Activated naive CD8-positive, alpha-beta T cell treated with anti-CD3 and anti-CD28 coated beads, Interleukin-2, amount 50 U/mL, for 24 hours (primary cell): ENCODE measurements at regions not wholly inside any gene's neighbourhood (a gene's known extent, or its start where the extent isn't known, plus 50 kb on each side); places are given as distances from the start of the nearest gene placed in this dataset.

Experiments
- ATAC-seq: fragments of 150-1000 bp; cut with Tn5 transposase; one replicate; pipeline ENCODE4 v1.10.0; 2021
- DNase-seq: peaks from one replicate; pipeline ENCODE4 v3.0.0; 2021
- H3K27ac Mint-ChIP-seq: one replicate; pipeline ENCODE4 v1.8.0; 2021; ENCODE audit warnings: mild to moderate bottlenecking, mixed read lengths
- H3K27me3 Mint-ChIP-seq: one replicate; pipeline ENCODE4 v1.8.0; 2021; ENCODE audit warnings: mixed read lengths
- H3K36me3 Mint-ChIP-seq: one replicate; pipeline ENCODE4 v1.8.0; 2021; ENCODE audit warnings: low read depth, mixed read lengths
- H3K4me1 Mint-ChIP-seq: one replicate; pipeline ENCODE4 v1.8.0; 2021; ENCODE audit warnings: mixed read lengths
- H3K4me3 Mint-ChIP-seq: one replicate; pipeline ENCODE4 v1.8.0; 2021; ENCODE audit warnings: mild to moderate bottlenecking, moderate library complexity, mixed read lengths
- H3K9me3 Mint-ChIP-seq: one replicate; pipeline ENCODE4 v1.8.0; 2021; ENCODE audit warnings: mixed read lengths

DNA sequence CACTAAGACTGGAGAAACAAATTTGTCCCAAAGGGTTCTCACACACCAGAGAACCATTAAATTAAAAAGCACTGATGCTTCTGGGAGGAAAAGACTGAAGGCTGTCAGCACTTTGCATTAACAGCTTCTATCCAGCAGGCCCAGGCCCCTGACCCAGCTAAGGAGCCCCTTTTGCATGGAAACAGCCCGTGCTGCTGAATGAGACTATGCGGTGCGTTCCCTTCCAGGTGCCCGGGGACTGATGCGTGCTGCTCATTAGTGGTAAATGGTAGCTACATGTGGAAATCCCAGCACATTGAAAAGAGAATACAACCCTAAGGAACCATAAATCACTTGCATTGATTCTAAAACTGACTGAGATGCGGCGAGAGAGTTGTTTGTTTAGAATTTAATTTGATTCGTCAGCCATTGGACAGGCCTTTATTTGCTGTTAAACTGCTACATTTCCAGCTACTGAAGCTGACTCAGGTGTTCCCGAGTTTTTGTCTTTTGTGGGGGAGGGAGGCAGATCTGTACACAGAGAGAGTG, 351.0 kb upstream of the SLC24A2 start:
- Mint-ChIP-seq H3K27ac (no peak overlapping the region), H3K4me3 (no peak overlapping the region), H3K36me3 (no peaks in the 10 kb centered on the region), H3K9me3 (no peaks in the 10 kb centered on the region), H3K4me1 (peaks cover 2% of the 10 kb centered on the region), H3K27me3 (peaks cover 4% of the 10 kb centered on the region)
- DNase-seq (no peak), ATAC-seq (no peak)

DNA sequence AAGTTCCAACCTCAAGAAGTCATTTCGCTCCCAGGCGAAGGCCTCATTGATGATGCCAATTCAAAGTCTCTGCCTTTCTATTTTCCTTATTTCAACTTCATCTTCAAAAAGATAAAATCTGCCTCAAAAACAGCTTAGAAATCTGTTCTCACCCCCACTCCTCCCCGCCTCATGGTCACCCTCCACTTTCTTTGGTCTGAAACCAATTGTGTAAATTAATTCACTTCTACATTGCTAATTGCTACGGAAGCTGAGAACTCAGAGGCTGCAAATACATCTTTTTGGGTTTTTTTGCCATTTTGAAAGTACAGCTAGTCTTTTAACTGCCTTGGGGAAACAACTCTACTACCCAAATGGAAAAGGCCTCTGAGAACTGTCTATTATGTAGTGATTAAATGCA, 350.0 kb upstream of the SLC24A2 start:
- no peak overlapping the region for H3K4me3 Mint-ChIP-seq
- H3K27me3 Mint-ChIP-seq: peaks cover 3% of the 10 kb centered on the region
- ATAC-seq (no peak), DNase-seq (no peak)
- no peak overlapping the region for H3K27ac Mint-ChIP-seq
- no peaks in the 10 kb centered on the region for H3K4me1 Mint-ChIP-seq
- H3K9me3 Mint-ChIP-seq: no peaks in the 10 kb centered on the region
- H3K36me3 Mint-ChIP-seq: no peaks in the 10 kb centered on the region

DNA sequence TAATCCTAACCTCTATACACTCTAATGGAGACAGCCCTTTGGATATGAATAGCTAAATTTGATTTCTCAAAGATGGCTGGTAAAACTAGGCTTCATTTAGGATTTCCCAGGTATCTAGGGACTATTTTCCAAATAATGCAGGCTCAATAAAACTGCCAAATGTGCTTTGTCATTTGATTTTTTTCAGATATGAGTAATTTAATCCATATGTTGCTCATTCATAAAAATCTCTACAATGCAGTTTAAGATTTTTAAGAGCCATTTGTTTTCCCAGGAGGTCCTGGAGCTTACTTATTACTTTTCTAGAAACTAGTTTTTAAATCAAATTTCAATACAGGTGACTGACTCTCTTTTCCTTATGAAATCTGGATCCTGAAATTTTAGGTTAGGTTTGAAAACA, 349.3 kb upstream of the SLC24A2 start:
- ATAC-seq: no peak
- H3K36me3 Mint-ChIP-seq: no peaks in the 10 kb centered on the region
- no peak overlapping the region for H3K4me3 Mint-ChIP-seq
- no peaks in the 10 kb centered on the region for H3K9me3 Mint-ChIP-seq
- H3K27ac Mint-ChIP-seq: no peak overlapping the region
- peaks cover 2% of the 10 kb centered on the region for H3K27me3 Mint-ChIP-seq
- H3K4me1 Mint-ChIP-seq: no peaks in the 10 kb centered on the region
- DNase-seq: no peak

DNA sequence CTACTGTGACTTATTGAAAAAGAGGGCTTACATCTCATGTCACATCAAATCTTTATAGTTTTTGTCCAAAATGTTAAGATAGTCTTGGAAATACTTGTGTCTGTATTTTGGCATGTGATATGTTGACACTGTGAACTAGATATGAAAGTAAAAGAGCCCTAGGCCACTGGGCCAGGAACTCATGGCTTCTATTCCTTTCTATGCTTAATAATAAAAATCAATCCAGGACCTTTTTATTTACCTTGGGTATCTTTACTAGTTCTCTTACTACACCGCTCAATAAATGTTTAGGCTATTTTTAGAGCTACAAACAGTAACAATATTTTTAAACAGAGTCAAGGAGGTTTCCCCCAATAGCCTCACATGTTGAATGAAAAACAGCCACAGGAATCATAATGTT, 348.6 kb upstream of the SLC24A2 start:
- H3K27me3 Mint-ChIP-seq: no peaks in the 10 kb centered on the region
- H3K36me3 Mint-ChIP-seq: no peaks in the 10 kb centered on the region
- no peak overlapping the region for H3K4me3 Mint-ChIP-seq
- no peak for ATAC-seq
- no peaks in the 10 kb centered on the region for H3K9me3 Mint-ChIP-seq
- H3K27ac Mint-ChIP-seq: no peak overlapping the region
- no peak for DNase-seq
- no peaks in the 10 kb centered on the region for H3K4me1 Mint-ChIP-seq

DNA sequence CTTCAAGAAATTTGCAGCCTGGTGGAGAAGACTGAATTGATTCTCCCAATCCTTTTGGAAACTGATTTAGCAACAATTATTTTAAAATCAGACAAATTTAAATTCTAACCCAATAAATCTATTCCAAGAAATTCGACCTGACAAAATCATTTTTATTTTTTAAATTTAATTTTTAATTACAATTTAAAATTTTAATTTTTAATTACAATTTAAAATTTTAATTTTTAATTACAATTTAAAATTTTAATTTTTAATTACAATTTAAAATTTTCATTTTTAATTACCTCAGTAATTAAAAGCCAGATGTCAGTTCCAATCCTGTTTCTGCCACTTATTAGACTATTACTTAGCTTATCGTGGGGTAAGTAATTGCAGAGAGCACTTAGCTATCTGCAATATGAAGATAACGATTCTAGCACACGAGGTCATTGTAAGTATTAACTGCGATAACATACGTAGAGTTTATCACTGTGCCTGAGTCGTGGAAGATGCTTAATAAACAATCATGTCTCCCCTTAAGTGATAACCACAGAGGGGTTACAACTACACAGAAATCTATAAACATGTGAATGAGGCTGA, 346.4 kb upstream of the SLC24A2 start:
- Mint-ChIP-seq H3K4me1 (no peaks in the 10 kb centered on the region), H3K27ac (no peak overlapping the region), H3K4me3 (no peak overlapping the region), H3K36me3 (no peaks in the 10 kb centered on the region), H3K27me3 (no peaks in the 10 kb centered on the region), H3K9me3 (no peaks in the 10 kb centered on the region)
- ATAC-seq (no peak), DNase-seq (no peak)

DNA sequence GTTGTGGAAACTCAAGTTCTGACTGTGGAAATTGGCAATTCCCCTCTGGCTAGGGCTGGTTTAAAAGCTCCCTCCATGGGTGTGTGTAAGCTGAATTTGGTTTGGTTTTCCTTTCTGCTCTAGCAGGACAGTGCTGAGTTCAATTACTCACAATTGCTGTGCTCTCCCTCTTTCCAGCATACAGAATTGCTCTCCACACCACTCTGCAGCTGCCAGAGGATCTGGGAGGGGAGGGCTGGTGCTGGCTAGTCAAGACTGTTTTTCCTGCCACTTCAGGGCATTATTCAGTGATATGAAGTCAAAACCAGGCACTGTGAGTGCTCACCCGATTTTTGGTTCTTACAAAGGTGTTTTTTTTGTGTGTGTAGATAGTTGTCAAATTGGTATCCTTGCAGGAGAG, 336.9 kb upstream of the SLC24A2 start:
- Mint-ChIP-seq H3K36me3 (no peaks in the 10 kb centered on the region), H3K4me1 (no peaks in the 10 kb centered on the region), H3K27me3 (no peaks in the 10 kb centered on the region), H3K9me3 (no peaks in the 10 kb centered on the region), H3K4me3 (no peak overlapping the region), H3K27ac (no peak overlapping the region)
- DNase-seq (no peak), ATAC-seq (no peak)

DNA sequence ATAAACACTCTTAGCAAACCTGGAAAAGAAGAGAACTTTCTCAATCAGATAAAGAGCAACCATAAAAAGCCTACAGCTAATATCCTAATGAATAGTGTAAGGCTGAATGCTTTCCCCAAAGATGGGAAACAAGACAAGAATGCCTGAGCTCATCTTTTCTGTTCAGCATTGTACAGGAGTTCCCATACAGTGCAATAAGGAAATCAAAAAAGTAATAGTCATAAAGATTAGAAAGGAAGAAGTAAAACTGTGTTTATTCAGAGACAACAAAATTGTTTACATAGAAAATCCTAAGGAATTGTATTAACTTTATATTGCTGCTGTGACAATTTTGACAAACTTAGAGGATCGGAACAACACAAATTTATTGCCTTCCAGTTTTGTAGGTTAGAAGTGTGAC, 330.7 kb upstream of the SLC24A2 start:
- no peak overlapping the region for H3K4me3 Mint-ChIP-seq
- no peaks in the 10 kb centered on the region for H3K27me3 Mint-ChIP-seq
- H3K36me3 Mint-ChIP-seq: no peaks in the 10 kb centered on the region
- H3K9me3 Mint-ChIP-seq: peaks cover 18% of the 10 kb centered on the region
- H3K4me1 Mint-ChIP-seq: no peaks in the 10 kb centered on the region
- no peak overlapping the region for H3K27ac Mint-ChIP-seq
- DNase-seq (no peak), ATAC-seq (no peak)

DNA sequence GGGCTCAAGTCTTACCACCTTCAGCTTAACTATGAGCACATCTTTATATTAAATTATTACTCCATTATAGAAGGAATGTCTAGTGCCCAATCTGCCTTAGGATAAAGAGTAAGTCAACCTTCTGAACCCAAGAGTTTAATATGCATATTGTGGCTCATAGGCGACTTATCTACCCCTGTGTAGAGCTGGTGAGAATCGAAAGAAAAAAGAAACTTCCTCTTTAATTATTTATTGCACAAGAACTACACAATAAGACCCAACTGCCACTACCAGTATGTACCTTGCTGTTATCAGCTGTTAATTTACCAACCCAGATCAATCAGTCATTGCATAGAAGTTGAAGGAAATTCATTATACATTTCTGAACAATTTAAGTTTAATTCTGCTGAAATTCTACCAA, 329.1 kb upstream of the SLC24A2 start:
- H3K36me3 Mint-ChIP-seq: no peaks in the 10 kb centered on the region
- H3K27ac Mint-ChIP-seq: no peak overlapping the region
- ATAC-seq (no peak), DNase-seq (no peak)
- peaks cover 24% of the 10 kb centered on the region for H3K9me3 Mint-ChIP-seq
- no peaks in the 10 kb centered on the region for H3K4me1 Mint-ChIP-seq
- H3K27me3 Mint-ChIP-seq: no peaks in the 10 kb centered on the region
- no peak overlapping the region for H3K4me3 Mint-ChIP-seq

DNA sequence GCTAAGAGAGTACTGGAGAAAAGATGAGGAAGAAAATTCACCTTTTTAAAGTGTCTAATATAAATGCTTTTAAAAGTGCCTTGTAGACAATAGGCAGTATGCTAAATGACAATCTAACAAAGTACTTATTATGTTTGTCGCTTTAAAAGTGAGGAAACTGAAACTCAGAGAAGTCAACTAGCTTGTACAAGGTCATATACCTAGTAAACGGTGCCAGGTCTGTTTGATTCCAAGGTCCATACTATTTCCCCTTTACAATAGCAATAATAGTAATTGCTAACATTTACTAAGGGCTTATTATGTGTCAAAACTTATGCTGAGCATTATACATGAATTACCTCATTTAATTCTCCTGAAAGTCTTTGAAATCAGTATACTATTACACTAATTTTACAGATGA, 328.6 kb upstream of the SLC24A2 start:
- no peak for DNase-seq
- H3K27me3 Mint-ChIP-seq: no peaks in the 10 kb centered on the region
- H3K4me1 Mint-ChIP-seq: no peaks in the 10 kb centered on the region
- H3K4me3 Mint-ChIP-seq: no peak overlapping the region
- ATAC-seq: no peak
- H3K36me3 Mint-ChIP-seq: no peaks in the 10 kb centered on the region
- no peak overlapping the region for H3K27ac Mint-ChIP-seq
- H3K9me3 Mint-ChIP-seq: peaks cover 24% of the 10 kb centered on the region

DNA sequence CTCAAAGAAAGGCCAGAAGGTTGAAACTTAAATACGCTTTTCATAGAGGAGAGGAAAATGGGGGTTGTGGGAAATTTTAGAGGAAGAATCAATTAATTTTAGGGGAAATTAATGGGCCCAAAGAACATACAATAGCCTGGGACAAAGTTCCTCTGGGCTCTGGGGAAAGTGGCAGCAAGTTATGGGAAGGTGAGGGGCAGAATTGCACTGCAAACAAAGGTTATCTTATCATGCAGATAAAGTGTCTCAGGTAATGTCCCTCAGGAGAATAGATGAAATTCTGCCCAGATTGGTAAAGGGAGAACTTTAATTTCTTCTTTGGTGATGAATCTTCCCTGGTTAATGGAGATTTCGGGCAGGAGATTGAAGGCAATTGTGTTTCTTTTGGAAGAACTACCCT, 326.1 kb upstream of the SLC24A2 start:
- ATAC-seq: no peak
- no peak for DNase-seq
- no peak overlapping the region for H3K4me3 Mint-ChIP-seq
- H3K27me3 Mint-ChIP-seq: no peaks in the 10 kb centered on the region
- no peaks in the 10 kb centered on the region for H3K4me1 Mint-ChIP-seq
- no peak overlapping the region for H3K27ac Mint-ChIP-seq
- H3K36me3 Mint-ChIP-seq: no peaks in the 10 kb centered on the region
- H3K9me3 Mint-ChIP-seq: peaks cover 21% of the 10 kb centered on the region

DNA sequence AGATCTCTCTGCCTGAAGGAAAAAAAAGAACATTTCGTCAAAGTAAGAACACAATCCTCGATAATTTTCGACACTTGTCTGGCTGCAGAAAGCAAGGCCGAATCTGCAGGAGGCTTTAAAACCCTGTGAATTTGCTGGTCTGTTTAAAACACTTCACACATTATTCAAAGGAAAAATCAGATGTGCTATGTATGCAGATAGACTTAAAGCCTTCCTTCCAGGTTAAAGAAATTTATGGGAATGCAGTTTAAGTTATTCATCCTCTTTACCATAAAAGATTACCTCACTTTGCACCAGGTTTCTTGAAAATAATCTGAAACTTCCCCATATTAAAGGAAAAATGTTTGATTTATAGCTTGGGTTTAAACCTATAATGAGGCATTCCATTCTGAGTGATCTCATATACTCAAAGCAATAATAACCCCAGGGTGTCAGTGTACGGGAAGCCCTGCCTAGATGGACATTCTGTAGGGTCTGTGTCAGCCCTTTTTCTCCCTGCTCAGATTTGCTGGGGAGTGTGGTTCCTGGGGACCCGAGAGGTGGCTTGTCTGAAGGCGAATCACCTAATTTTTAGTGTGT, 323.5 kb upstream of the SLC24A2 start:
- DNase-seq (no peak), ATAC-seq (no peak)
- Mint-ChIP-seq H3K4me1 (no peaks in the 10 kb centered on the region), H3K36me3 (no peaks in the 10 kb centered on the region), H3K27me3 (no peaks in the 10 kb centered on the region), H3K4me3 (no peak overlapping the region), H3K27ac (no peak overlapping the region), H3K9me3 (peaks cover 21% of the 10 kb centered on the region)

DNA sequence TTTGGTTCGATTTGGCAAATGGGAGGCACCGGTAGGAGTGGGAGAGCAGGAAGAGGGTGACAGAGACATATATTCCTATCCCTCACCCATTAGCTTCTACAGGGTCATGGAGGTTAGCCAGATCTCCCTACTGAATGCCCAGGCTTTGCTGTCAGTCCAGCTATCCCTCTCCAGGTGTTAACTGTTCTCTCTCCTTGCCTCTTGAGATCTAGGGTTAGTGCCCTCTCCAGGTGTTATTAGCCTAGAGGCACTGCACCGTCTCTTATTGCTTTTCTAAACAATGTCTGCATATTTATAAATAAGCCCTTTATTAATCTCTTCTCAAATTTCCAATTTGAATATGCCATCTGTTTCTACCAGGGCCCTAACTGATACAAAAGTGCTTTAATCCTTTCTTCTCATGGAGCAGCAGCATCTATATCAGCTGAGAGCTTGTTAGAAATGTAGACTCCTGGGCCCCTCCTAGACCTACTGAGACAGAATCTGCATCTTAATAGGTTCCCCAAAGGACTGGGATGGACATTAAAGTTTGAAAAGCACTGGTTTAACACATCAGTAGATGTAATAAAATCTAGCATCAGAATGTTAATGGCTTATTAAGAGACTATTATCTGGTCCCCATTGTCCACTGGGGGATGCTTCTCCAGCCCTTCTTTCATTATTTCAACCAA, 322.5 kb upstream of the SLC24A2 start:
- Mint-ChIP-seq H3K36me3 (no peaks in the 10 kb centered on the region), H3K4me3 (no peak overlapping the region), H3K9me3 (peaks cover 18% of the 10 kb centered on the region), H3K27ac (no peak overlapping the region), H3K27me3 (no peaks in the 10 kb centered on the region), H3K4me1 (no peaks in the 10 kb centered on the region)
- no peak for ATAC-seq
- DNase-seq: no peak

DNA sequence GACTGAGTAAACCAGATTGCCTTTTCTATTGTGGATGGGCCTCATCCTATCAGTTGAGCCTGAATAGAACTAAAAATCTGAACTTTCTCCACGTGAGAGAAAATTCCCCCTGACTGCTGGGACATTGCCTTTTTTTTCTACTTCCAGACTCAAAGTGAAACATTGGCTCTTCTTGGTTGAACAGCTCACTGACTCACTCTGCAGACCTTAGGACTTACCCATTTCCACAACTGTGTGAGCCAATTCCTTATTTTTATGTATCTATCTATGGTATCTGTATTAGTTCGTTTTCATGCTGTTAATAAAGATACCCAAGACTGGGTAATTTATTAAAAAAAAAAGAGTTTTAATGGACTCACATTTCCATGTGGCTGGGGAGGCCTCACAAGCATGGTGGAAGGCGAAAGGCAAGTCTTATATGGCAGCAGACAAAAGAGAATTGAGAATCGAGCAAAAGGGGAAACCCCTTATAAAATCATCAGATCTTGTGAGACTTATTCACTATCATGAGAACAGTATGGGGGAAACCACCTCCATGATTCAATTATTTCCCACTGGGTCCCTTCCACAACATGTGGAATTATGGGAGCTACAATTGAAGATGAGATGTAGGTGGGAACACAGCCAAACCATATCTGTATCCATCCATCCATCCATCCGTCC, 306.7 kb upstream of the SLC24A2 start:
- Mint-ChIP-seq H3K4me3 (no peak overlapping the region), H3K27ac (no peak overlapping the region), H3K27me3 (no peaks in the 10 kb centered on the region), H3K9me3 (peaks cover 27% of the 10 kb centered on the region), H3K4me1 (no peaks in the 10 kb centered on the region), H3K36me3 (no peaks in the 10 kb centered on the region)
- DNase-seq: no peak
- no peak for ATAC-seq

DNA sequence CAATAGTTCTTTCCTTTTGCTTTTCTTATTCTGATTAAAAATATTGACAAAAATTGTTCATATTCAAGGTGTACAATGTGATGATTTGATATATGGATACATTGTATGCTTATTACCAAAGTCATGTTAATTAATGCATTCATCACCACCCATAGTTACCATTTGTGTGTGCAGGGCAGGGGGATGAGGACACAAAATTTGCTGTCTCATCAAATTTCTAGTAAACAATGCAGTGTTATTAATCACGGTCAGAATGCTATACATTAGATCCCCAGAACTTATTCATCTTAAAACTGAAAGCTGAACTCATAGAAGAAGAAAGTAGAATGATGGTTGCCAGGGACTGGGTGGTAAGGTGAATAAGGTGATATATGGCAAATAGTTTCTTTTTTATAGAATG, 303.7 kb upstream of the SLC24A2 start:
- DNase-seq: no peak
- Mint-ChIP-seq H3K4me1 (no peaks in the 10 kb centered on the region), H3K36me3 (no peaks in the 10 kb centered on the region), H3K9me3 (peaks cover 29% of the 10 kb centered on the region), H3K27me3 (no peaks in the 10 kb centered on the region), H3K4me3 (no peak overlapping the region), H3K27ac (no peak overlapping the region)
- no peak for ATAC-seq

DNA sequence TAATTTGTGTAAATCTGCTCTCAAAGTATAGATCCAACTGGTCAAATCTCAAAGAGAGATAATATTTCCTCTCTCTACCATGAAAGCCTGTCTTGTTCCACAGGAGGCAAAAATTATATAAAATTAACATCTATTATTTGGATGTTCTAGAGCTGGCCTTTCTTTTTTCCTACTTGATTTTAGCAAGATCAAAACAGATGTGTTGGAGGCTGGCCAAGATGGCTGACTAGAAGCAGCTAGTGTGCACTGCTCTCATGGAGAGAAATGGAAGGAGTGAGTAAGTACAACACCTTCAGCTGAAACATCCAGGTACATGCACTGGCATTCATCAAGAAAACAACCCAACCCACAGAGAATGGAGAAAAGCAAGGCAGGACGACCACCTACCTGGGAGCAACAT, 298.6 kb upstream of the SLC24A2 start:
- peaks cover 15% of the 10 kb centered on the region for H3K9me3 Mint-ChIP-seq
- peaks cover 2% of the 10 kb centered on the region for H3K27me3 Mint-ChIP-seq
- H3K36me3 Mint-ChIP-seq: no peaks in the 10 kb centered on the region
- ATAC-seq (no peak), DNase-seq (no peak)
- no peaks in the 10 kb centered on the region for H3K4me1 Mint-ChIP-seq
- H3K4me3 Mint-ChIP-seq: no peak overlapping the region
- H3K27ac Mint-ChIP-seq: no peak overlapping the region
